ENCODE measurements at regions not wholly inside any gene's neighbourhood (a gene's known extent, or its start where the extent isn't known, plus 50 kb on each side); places are given as distances from the start of the nearest gene placed in this dataset.

DNA sequence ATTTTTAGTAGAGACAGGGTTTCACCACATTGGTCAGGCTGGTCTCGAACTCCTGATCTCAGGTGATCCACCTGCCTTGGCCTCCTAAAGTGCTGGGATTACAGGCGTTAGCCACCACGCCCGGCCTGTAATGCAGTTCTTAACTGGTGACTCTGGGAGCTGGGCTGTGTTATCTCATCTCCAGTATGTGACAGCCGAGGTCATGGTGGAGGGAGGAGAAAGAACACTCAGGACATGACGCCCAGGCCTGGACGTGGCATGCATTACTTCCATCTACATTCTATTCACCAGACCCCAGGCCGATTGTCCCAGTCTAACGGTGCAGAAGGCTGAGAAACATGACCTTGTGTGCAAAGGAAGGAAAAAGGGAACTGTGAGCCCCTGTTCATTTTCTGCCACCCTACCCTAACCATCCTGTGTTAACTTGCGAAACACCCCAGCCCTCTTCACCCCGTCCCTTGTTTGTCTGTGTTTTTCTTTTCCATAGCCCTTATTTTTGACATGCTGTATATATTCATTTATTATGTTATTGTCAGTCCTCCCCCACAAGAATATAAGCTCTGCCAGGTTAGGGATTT lies 88.1 kb upstream of the ASAP2 start:
- TF ChIP-seq, protein P1, sequence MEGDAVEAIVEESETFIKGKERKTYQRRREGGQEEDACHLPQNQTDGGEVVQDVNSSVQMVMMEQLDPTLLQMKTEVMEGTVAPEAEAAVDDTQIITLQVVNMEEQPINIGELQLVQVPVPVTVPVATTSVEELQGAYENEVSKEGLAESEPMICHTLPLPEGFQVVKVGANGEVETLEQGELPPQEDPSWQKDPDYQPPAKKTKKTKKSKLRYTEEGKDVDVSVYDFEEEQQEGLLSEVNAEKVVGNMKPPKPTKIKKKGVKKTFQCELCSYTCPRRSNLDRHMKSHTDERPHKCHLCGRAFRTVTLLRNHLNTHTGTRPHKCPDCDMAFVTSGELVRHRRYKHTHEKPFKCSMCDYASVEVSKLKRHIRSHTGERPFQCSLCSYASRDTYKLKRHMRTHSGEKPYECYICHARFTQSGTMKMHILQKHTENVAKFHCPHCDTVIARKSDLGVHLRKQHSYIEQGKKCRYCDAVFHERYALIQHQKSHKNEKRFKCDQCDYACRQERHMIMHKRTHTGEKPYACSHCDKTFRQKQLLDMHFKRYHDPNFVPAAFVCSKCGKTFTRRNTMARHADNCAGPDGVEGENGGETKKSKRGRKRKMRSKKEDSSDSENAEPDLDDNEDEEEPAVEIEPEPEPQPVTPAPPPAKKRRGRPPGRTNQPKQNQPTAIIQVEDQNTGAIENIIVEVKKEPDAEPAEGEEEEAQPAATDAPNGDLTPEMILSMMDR (IDR thresholded peaks at IDR 0.05): no peak
- no peak for TF ChIP-seq EP300 (IDR thresholded peaks at IDR 0.05)

Data from suprapubic skin (tissue), 3 donors.